HG02973 (cell line): ENCODE measurements at regions not wholly inside any gene's neighbourhood (a gene's known extent, or its start where the extent isn't known, plus 50 kb on each side); places are given as distances from the start of the nearest gene placed in this dataset.
"Not testable (repeated sequence)": the region's sequence is repeated elsewhere in the genome, so short reads cannot be mapped to it uniquely, and the experiment has no call there.

ENCODE experiments used
- ATAC-seq: cut with Tn5 transposase; IDR thresholded peaks from one replicate; pipeline ENCODE4 v1.9.1; 2021; ENCODE audit warnings: moderate library complexity; ENCODE audit not compliant: unreplicated experiment

DNA sequence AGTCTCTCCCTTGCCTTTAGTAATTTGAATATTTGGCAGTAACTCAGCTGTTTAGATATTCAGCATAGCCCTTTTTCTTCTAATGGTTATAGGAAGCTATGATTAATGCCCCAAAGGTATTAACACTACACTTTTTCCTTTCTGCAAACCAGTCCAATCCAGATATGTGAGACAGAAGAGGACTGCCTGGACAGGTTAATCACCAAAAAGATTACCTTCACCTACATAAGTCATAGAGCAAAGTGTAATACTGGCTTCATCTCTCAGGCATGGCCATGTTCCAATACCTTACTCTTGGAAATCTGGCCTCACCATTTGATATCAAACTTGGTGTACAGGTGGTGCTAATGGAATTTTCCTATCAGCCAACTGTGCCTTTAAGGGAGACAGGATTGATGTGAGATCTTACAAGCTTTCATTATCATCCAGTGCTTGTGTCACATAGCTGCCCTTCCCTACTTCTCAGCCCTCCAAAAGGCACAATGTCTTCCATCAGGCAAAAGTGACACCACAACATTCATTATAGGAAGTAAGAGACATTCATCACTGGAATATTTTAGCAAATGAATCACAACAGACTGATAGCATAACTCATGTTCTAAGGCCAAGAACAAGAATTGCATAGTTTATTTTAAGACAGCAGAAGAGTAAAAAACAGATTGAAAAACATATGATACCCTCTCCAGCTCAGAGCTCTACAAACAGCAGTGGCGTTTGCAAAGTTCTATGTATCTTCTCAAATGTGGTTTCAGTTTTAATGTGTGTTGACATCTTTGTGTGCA, 91.2 kb upstream of the PAM start:
- no peak for ATAC-seq

DNA sequence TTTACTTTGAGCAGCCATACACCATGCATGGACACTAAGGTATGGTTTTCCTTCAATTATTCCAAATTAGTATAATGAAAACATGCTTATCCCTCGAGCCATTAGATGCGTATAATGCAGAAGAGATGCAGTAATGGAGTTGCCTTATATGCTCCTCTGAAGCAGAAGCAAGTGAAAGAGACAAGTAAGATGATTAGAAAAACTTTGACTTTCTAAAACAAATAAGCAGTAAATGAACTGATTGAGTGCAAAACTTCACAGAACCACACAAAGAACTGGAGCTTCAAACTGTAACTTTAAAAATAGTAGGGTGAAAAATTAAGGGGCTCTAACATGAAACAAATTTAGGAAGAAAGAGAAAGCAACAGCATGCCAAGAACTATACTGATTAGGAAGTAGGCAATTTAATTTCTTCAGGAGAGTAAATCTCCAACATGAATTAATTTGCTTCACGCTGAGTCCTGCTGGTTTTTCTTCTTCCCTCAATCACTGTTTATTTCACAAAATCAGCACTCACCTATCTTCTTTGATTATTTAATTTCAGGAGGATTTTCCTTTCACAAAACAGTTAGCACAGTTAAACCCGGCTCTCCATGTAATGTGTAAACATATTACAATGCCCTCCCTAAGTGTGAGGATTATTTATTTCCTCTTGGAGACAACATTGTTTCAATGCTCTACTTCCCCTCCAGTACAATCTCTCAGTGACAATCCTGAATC, 90.3 kb upstream of the PAM start:
- ATAC-seq: no peak

DNA sequence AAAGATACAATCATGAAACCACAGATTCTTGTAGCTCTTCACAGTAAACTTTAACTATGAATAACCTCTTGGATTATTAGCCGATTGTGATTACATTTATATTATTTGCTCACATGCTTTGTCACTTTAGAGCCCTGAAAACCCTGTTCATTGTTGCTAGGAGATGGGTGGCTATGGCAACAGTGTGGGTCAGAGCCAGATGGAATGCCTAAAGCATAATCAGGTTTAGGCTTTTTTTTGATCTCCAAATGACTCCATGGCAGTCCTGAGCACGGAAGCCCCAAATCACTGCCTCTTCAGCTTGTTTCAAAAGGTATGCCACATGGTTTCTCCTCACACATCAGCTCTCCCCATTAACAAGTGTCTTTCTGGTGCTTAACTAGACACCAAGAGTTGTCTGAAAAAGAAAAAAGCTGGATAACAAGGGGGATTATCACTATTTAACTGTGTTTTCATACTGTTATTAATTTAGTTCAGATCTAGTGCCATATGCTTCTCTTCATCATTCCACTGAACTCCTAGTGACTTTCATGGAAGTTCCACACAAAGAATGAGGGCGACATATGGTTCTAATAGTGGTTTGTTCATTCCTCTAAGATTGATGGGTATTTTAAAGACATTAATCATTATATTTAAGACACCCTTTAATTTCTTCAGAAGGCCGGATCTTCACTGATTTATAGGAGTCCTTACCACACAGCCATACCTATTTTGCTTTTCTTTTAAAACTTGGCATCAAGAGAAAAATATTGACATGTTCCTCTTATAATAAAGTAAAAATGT, 88.8 kb upstream of the PAM start:
- ATAC-seq: no peak

DNA sequence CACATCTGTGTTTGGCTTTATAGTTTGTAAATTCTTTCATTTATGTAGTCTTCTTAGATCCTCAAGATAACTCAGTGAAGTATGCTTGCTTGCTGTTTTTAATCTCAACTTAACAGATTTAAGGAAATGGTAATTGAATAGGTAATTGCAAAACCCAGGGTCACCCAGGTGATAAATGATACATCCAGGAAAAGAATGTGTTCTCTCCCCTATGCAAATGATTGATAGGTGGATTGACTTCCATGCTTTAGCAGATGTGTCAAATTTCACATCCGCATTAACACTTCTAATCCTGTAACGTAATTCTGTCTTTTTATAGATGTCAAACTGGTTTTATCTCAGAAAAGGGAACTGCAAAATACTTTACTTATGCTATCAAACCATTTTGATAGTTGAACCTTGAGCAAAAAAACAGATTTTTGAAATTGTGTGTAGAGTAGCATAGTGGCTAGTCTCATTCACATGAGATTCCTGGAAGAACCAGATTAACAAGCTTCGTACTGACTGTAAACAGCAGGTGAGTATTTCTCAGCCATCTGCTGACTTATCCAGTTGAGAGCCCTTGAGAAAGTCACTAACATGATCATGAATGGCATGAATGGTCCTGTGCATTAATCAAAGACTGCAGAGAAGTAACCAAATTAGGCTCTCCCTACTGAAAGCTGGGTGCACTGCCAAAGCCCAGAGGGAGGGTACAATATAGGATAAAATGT, 86.7 kb upstream of the PAM start:
- ATAC-seq: no peak

DNA sequence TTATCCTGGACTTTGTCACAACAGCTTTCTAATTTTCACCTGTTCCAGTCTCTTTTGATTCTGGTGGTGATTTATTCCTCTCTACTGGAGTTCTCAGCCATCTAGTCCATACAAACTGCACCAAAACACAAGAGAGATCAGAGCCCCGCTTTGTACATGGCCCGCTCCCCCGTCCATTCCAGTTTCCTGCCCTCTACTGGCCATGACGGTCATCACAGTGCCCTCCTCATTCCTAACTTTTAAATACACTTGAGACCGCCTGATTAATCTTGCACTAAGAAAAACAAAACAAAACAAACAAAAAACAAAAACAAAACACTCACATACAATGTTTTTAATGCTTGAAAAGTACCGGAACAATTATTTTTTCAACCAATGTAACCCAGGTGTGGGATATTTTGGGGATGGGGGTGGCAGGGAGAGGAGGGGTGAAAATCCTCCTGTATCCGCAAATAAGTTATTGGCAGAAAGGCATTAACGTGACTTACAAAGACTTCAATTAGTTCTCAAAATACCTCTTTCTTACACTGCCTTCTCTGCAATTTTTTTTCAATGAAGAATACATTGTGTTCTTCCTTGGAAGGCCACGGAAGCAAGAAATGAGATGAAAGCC, 84.8 kb upstream of the PAM start:
- ATAC-seq: no peak

DNA sequence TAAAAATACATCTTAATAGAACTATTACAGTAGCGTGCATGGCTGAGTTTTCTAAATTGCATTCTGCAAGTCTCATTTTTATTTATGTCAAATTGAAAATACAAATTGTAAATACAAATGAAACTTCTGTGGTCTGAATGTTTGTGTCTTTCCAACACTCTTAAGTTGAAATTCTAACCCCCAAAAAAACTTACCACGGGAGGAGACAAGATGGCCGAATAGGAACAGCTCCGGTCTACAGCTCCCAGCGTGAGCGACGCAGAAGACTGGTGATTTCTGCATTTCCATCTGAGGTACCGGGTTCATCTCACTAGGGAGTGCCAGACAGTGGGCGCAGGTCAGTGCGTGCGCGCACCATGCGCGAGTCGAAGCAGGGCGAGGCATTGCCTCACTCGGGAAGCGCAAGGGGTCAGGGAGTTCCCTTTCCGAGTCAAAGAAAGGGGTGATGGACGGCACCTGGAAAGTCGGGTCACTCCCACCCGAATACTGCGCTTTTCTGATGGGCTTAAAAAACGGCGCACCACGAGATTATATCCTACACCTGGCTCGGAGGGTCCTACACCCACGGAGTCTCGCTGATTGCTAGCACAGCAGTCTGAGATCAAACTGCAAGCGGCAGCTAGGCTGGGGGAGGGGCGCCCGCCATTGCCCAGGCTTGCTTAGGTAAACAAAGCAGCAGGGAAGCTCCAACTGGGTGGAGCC, 83.9 kb upstream of the PAM start:
- ATAC-seq: not testable (repeated sequence)

DNA sequence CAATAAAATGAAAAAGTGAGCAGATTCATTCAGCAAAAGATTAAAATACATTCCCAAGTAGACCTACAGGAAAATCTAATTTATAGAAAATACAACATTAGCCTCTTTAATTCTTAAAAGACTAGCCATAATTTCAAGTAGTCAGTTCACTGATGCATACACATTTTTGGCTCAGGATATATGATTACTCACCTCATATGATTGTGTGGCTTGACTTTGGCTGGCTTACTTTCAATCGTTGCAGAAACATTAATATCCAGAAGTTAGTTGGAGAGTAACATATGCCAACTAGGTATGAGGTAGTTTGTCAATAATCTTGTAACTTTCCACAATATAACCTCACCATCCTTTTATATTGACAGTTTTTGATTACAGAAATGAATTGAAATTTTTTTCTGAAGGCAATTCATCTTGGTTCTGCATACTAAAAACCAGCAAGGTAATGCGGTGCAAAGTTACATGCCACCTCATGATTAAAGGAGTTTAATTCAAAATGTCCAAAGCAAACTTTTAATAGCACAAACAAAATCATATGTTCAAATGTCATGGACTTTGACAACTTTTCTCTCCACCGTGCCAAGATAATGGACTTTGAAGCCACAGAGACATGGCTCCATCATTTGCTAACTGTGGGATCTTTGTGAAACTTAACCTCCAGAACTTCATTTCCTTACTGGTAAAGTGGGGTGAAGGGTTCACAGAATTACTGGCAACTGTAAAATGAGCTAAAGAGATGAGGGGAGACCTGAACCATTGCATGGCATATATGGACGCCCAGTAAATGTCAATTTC, 76.6 kb upstream of the PAM start:
- ATAC-seq: no peak

DNA sequence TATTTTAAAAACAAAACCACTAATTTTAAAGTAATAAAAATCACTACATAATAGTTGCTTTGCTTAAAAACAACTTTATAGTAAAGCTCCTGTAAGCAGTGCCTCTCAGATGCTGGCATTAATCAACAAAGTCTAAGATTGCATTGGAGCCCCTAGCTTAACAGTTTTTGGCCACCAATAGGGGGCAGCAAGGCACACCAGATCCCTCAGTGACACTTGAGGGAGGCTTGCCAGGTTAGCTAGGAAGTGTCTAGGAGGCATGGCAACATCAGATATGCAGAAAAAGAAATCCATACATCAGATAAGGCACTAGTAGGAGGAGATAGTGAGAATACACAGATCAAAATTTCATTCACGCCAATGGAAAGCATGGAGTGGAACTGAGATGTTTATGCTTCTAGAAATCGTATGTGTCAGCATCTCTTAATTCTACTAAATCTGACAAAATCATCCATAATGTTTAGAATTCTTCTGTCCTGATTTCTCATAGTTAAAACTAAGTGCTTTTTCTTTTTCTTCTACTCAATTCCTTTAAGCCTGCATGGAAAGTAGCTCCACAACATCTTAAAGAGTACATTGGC, 73.6 kb upstream of the PAM start:
- peak; percentile 96 for ATAC-seq

DNA sequence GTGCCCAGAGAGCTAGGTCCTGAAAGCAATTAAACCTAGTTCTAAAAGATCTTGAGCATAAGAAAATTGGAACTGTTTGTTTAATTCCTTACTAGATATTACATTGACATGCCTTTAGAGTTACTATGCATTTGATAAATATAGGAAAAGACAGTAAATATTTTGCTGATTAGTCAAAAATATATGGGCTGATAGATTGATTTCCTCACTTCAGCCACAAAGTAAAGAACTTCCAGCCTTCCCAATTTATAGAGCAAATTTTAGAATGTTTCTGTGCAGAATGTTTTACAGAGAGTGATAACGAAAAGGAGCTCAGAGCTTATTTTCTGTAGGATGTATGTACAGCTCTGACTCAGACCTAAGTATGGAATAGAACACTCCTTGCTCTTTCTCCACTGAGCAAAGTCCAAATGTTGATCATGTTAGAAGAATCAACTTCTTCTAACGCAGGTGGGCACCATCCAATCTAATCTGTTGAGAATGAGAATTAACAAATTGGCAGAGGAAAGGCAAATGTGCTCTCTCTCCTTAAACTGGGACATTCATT, 72.9 kb upstream of the PAM start:
- ATAC-seq: no peak

DNA sequence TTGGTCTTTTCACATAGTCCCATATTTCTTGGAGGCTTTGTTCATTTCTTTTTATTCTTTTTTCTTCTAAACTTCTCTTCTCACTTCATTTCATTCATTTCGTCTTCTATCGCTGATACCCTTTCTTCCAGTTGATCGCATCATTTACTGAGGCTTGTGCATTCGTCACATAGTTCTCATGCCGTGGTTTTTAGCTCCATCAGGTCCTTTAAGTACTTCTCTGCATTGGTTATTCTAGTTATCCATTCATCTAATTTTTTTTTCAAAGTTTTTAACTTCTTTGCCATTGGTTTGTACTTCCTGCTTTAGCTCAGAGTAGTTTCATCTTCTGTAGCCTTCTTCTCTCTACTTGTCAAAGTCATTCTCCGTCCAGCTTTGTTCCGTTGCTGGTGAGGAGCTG, 67.0 kb upstream of the PAM start:
- not testable (repeated sequence) for ATAC-seq

DNA sequence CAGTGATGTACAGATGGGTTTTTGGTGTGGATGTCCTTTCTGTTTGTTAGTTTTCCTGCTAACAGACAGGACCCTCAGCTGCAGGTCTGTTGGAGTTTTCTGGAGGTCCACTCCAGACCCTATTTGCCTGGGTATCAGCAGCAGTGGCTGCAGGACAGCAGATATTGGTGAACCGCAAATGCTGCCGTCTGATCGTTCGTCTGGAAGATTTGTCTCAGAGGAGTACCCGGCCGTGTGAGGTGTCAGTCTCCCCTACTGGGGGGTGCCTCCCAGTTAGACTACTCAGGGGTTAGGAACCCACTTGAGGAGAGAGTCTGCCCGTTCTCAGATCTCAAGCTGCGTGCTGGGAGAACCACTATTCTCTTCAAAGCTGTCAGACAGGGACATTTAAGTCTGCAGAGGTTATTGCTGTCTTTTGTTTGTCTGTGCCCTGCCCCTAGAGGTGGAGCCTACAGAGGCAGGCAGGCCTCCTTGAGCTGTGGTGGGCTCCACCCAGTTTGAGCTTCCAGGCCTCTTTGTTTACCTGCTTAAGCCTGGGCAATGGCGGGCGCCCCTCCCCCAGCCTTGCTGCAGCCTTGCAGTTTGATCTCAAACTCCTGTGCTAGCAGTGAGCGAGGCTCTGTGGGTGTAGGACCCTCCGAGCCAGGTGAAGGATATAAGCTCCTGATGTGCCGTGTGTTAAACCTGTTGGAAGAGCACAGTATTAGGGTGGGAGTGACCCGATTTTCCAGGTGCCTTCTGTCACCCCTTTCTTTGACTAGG, 66.3 kb upstream of the PAM start:
- ATAC-seq: not testable (repeated sequence)

DNA sequence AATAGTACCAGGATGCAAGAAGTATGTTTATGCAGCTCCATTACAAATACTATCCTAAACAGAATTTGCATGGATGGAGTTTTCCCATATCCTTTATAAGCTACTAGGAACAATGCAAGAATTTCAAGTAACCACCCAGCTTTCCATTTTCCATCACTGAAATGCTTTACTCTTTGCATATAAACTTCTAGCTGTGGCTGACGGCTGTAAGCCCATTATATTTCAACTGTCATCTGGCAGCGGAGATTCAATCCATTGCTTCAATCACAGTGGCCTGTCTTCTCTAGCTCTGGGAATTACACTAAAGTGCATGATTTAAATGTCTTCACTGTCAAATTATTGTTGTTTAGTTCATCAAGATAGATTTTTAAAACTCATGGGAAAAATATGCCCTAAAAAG, 64.2 kb upstream of the PAM start:
- ATAC-seq: no peak

DNA sequence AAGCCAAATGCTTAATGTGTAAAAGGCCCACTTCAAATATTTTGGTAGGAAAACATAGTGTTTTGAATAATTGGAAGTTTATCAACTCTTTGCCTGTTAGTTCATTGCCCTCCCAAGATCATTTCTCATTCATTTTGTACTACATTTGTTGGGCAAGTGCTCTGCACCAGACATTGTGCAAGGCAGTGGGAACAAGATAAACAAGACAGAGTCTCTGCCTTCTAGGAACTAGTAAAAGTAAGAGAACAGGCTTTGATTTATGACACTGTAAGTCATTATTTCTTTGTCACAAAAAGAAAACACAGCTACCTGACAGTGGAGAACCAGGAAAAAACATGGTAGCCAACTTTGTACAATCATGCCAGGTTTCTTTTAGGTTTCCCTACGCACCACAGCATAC, 63.7 kb upstream of the PAM start:
- no peak for ATAC-seq

DNA sequence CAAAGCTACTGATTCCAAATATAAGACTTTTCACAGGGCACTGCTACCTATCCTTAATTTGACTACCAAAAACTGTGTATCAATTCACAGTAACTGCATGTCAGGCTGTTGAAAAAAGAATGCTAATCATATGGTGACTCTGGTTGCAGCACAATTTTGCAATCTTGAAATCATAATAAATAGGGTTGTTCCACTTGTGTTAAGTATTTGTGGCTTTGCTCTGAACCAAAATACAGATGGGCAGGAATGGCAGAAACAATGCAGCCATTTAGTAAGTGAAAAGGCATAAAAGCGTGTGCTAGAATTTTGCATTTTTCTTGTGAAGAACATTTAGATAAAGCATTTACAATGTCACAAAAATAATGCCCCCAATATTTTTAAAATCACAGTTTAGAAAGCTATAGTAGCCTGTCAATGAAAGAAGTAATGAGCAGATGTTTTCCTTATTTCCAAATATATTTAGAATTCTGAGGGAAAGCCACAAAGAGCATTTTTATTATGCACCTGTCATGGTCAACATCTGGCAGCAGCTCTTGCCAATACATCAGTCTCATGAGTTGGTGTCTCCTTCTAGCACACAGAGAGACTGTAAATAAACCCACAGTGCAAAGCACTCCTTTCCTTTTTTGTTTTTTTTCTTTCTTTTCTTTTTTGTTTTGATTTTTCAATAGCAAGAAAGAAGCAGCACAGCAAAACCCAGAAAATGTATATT, 54.8 kb upstream of the PAM start:
- ATAC-seq: no peak

DNA sequence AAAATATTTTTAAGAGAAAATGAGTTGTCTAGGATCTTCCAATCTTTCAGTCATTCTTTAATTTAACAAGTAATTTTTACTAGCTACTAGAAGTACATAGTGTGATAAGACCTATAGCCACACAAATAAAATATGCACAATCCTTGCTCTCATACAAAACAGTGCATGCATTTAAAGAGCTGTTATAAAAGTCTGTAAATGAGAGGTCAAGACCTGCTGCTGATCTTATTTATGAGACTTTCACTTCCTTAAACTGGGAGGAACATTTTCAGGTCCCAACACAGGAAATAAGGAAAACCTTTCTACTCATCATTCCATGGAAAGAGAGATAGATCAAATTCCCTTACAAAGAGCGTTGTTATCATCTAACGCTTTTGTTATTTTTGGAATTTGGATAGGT, 54.2 kb upstream of the PAM start:
- ATAC-seq: no peak

DNA sequence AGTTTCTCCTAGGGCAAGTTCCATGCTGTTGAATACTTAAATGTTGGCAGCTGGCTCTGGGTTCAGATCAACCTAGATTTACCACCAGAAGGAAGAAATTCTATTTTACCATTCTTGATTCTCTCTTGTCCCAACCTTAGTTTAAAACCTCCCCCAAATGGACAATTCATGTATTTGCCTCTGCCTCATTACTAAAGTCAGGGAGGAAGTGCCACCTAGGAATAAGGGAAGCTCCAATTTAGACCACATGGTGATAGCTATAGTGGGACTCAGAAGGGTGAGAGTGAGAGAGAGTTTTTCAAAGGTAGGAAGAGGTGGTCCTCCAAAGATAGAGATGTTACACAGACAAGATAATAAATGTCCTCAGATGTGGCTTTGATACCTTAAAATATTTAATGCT, 53.4 kb upstream of the PAM start:
- no peak for ATAC-seq
